ENCODE measurements at regions not wholly inside any gene's neighbourhood (a gene's known extent, or its start where the extent isn't known, plus 50 kb on each side); places are given as distances from the start of the nearest gene placed in this dataset.
"Not testable (repeated sequence)": the region's sequence is repeated elsewhere in the genome, so short reads cannot be mapped to it uniquely, and the experiment has no call there.

DNA sequence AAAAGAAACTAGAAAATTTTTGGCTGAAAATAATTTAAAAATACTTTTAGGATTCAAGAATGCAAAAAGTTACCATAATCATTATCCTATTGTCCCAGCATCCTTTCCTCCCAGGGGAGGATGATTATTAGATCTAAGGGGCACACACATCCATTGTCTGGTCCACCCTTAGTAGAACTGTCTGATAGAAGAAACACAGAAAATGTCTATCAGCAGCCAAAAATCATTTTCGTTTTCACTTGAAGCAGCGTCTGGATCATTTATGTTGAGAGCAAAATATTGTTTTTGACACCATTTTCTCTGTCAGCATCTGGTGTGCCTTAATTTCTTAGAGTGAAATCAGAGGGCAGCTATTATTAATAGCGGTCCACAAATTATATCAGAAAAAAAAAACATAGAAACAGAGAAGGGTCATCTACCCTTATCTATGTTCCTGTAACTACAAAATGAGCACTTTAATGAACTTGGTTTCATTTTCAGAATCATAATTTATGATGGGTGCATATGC is 446.3 kb downstream of the TRAM1L1 start:
- no peak for DNase-seq

- no peak for DNase-seq
Observed at GRCh38 chr4:116638592-116638991, 446.8 kb downstream of the TRAM1L1 start.

DNA sequence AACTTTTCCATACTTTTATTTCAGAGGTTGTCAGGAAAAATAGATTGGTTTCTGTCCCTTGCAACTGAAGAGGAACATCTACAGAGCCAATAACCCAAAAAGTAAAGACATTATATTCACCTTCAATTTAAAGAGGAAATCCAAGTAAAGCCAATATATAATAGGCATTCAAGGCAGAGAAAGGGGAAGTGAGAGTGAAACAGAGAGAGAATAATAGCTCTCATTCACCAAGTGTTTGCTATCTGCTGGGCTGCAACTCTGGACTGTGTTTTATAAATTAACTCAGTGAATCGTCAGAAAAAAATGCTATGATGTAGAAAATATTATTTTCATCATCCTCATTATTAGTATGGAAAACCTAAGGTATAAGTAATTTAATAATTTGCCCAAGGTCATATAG is 448.5 kb downstream of the TRAM1L1 start:
- DNase-seq: no peak

GRCh38 chr4:116632269-116632668 is 453.1 kb downstream of the TRAM1L1 start:
- no peak for DNase-seq

- DNase-seq: no peak
Observed at GRCh38 chr4:116628598-116628997, 456.8 kb downstream of the TRAM1L1 start.

DNA sequence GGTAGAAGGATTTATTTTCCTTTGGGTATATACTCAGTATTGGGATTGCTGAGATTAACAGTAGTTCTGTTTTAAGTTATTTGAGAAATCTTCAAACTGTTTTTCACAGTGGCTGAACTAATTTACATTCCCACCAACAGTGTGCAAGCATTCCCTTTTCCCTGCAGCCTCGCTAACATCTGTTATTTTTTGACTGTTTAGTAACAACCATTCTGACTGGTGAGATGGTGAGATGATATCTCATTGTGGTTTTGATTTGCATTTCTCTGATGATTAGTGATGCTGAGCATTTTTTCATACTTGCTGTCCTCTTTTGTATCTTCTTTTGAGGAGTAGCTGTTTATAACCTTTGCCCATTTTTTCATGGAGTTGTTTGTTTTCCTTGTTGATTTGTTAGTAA is 457.8 kb downstream of the TRAM1L1 start:
- no peak for DNase-seq

DNA sequence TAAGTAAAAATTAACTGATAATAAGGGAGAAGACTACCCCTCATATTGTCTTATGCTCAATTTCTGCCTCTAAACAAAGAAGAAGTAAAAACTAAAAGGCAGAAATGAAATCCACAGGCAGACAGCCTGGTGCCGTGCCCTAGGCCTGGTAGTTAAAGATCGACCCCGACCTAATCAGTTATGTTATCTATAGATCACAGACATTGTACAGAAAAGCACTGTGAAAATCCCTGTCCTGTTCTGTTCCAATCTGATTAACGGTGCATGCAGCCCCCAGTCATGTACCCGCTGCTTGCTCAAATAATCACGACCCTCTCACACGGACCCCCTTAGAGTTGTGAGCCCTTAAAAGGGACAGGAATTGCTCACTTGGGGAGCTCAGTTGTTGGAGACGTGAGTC is 465.9 kb downstream of the TRAM1L1 start:
- not testable (repeated sequence) for DNase-seq

- DNase-seq: no peak
Observed at GRCh38 chr4:116618638-116619037, 466.7 kb downstream of the TRAM1L1 start.

GRCh38 chr4:116603096-116603495 is 482.3 kb downstream of the TRAM1L1 start:
- no peak for DNase-seq

GRCh38 chr4:116599859-116600258 is 485.5 kb downstream of the TRAM1L1 start:
- no peak for DNase-seq

DNA sequence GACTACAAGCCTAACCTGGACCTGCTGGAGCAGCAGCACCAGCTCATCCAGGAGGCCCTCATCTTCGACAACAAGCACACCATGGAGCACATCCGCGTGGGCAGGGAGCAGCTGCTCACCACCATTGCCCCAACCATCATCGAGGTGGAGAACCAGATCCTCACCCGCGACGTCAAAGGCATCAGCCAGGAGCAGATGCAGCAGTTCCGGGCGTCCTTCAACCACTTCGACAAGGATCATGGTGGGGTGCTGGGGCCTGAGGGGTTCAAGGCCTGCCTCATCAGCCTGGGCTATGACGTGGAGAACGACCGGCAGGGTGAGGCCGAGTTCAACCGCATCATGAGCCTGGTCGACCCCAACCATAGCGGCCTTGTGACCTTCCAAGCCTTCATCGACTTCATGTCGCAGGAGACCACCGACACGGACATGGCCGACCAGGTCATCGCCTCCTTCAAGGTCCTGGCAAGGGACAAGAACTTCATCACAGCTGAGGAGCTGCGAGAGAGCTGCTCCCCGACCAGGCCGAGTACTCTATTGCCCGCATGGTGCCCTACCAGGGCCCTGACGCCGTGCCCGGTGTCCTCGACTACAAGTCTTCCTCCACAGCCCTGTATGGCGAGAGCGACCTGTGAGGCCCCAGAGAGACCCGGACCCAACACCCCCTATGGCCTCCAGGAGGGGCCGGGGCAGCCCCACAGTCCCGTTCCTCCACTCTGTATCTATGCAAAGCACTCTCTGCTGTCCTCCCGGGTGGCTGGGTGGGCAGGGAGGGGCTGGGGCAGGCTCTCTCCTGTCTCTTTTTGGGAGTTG is 486.2 kb downstream of the TRAM1L1 start:
- no peak for DNase-seq

DNA sequence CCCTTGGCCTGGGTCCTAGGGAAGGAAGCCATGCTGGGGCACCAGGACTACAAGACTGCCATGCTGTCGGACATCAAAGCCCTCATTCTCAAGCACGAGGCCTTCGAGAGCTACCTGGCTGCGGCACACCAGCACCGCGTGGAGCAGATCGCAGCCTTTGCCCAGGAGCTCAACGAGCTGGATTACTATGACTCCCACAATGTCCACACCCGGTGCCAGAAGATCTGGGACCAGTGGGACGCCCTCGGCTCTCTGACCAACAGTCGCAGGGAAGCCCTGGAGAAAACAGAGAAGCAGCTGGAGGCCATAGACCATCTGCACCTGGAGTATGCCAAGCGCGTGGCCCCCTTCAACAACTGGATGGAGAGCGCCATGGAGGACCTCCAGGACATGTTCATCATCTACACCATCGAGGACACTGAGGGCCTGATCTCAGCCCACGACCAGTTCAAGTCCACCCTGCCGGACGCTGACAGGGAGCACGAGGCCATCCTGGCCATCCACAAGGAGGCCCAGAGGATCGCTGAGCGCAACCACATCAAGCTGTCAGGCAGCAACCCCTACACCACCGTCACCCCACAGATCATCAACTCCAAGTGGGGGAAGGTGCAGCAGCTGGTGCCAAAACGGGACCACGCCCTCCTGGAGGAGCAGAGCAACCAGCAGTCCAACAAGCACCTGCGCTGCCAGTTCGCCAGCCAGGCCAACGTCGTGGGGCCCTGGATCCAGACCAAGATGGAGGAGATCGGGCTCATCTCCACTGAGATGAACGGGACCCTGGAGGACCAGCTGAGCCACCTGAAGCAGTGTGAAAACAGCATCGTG is 487.0 kb downstream of the TRAM1L1 start:
- DNase-seq: no peak

DNA sequence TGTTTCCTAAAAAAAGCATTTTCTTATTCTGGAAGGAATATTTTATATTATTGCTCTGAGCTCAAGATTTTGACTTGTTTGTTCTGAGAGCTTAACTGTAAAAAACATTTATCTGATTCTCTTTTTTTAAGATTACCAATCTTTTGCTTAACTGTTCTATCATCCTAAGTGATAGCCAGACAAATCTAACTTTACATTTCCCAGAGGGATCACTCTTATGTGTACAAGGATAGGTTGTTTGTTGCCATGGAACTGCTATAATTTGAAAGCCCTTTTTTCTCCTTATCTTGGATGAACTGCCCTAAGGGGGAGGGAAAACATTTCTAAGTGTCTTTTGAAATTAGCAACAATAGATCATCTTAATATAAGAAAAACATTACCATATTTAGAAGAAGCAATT is 494.7 kb downstream of the TRAM1L1 start:
- DNase-seq: no peak

DNA sequence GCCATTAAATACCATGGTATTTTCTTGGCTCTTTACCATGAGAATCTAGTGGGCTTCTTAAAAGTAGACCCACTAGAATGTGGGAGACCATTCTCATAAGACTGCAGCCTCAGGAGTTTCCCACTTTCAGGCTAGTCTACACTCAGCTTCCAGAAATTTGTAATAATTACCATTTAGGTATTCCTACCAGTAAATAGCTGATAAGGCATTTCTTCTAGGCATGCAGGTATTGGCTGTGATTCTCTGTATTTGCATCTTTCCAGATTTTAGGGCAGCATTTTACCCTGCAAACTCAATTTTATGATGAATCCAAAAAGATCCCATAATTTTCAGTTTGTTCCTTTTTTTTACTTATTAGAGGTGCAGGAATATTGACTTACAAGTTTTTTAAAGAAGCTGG is 496.6 kb downstream of the TRAM1L1 start:
- no peak for DNase-seq

DNA sequence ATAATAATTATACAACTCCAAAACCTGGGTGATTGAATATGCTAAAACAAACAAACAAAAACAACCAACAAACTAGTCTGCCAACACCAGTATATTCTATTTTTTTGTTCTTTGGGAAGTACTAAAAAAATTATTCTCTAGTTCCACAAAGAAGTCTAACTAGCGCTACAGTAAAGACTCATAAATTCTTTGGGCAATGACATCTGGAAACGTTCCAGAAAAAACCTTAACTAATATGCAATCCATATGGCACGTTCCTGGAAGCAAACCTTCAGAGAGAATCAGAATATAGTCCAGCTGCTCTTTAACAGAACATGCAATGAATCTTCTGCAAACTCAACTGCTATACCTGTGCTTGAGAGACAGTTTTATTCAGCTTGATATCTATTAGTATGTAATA is 500.1 kb downstream of the TRAM1L1 start:
- DNase-seq: peak; percentile 15

DNA sequence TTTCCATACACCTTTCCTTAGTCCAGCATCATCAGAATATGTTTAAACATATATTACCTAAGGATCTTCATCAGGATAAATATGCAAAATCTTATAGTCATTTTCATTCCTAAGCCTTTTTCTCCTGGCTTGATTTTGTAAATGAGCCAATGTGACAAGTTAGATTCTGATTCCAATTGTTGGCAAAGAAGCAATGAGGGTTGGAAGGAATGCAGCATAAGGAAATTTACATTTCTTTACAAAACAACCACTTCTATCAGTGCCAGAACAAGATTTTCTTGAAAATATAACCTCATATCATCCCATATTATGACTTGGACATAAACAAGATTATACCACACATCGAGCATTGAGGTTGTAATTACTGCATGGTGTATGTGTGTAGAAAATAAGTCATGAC is 508.1 kb downstream of the TRAM1L1 start:
- no peak for DNase-seq

DNA sequence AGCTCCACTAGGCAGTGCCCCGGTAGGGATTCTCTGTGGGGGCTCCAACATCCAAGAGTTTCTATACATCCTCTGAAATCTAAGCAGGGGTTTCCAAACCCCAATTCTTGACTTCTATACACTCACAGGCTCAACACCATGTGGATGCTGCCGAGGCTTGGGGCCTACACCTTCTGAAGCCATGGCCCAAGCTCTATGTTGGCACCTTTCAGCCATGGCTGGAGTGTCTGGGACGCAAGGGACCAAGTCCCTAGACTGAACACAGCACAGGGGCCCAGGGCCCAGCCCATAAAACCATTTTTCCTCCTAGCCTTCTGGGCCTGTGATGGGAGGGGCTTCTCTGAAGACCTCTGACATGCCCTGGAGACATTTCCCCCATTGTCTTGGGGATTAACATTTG is 511.8 kb downstream of the TRAM1L1 start:
- DNase-seq: no peak

DNA sequence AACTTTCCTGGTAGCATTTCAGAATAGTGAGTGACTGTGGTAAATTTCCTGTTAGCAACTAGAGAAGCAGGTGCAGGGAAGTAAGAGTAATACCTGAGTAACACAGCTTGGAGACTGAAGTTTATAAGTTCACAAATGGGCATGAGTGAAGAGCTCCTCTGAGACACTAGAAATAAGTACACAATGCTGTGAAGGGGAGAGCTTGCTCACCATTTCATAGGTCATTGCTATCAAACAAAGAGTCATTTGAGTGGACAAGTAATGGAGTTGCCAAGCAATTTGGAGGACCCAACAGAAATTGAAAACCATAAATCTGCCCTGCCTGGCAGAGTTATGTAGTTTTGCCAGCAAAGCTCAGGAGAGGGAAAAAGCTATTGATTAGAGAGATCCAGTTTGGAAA is 523.6 kb downstream of the TRAM1L1 start:
- no peak for DNase-seq

DNA sequence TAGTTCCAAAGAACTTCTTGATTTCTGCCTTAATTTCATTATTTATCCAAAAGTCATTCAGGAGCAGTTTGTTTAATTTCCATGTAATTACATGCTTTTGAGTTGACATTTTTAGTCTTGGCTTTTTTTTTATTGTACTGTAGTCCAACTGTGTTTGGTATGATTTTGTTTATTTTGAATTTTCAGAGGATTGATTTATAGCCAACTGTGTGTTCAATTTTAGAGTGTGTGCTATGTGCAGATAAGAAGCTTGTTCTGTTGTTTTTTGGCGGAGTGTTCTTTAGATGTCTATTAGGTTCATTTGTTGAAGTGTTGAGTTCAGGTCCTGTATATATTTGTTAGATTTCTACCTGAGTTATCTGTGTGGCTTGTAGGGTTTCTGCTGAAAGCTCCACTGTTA is 533.6 kb downstream of the TRAM1L1 start:
- DNase-seq: no peak

DNA sequence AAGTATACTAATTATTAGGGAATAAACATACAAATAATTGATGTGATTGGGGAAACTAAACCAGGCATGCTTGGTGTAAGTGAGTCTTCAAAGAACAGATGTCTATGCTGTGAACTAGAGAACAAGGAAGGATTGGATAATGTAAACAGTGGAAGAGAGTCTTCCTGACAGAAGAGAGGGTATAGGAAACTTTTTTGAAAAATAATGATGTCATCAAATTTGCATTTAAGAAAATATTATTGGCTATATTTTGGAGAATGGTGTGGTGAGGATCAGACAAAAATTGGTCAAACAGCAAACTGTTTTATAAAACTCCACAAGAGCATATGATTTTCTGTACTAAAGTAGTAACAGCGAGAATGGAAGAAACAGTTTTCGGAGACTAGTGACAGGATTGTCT is 537.7 kb downstream of the TRAM1L1 start:
- DNase-seq: no peak

- no peak for DNase-seq
Observed at GRCh38 chr4:116546759-116547158, 538.6 kb downstream of the TRAM1L1 start.

GRCh38 chr4:116544946-116545345 is 540.4 kb downstream of the TRAM1L1 start:
- no peak for DNase-seq

DNA sequence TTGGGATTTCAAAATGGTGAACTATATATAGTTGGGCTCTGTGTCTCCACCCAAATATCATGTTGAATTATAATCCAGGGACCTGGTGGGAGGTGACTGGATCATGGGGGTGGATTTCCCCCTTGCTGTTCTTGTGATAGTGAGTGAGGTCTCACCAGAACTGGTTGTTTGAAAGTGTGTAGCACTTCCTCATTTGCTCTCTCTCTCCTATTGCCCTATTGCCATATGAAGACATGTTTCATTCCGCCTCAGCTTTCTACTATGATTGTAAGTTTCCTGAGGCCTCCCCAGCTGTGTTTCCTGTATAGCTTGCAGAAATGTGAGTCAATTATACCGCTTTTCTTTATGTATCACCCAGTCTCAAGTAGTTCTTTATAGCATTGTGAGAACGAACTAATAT is 545.6 kb downstream of the TRAM1L1 start:
- no peak for DNase-seq

DNA sequence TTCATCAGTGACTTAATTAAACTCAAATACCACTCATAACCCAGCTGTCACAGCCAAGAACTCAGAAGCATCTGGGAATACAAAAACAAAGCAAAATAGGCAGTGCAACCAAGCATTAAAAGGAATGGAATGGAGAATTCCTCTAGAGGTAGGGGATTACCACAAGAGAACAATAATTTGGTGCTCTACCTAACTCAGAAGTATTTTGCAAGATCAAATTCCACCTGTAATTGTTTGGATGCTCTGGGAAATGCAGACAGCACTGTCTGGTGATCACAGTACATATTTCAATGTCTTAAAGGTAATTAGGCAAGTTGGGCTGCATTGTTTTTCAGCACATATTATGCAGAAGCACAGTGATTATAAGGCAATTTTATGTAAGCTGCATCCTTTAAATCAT is 547.5 kb downstream of the TRAM1L1 start:
- no peak for DNase-seq

Measured in NCI-H1105 (cell line).